ENCODE measurements at regions not wholly inside any gene's neighbourhood (a gene's known extent, or its start where the extent isn't known, plus 50 kb on each side); places are given as distances from the start of the nearest gene placed in this dataset.

- POLR2A ChIA-PET: no interaction called here
- TF ChIP-seq GLIS1 (tag by site-specific recombination; IDR thresholded peaks at IDR 0.05): peak; percentile 76
- TF ChIP-seq ZIC2 (tag by site-specific recombination; IDR thresholded peaks at IDR 0.05): peak; percentile 20; the same call in 1 of the 2 replicates
- TF ChIP-seq SCRT2 (tag by site-specific recombination; IDR thresholded peaks at IDR 0.05): peak; percentile 71
- TF ChIP-seq SETDB1 (IDR thresholded peaks at IDR 0.05; ENCODE audit: insufficient read length, low read length): no peak
- no peak for TF ChIP-seq ZNF324 (tag by site-specific recombination; IDR thresholded peaks at IDR 0.05)
- Histone ChIP-seq H3K9me3 (ENCODE audit: control insufficient read depth, insufficient read depth, low read depth, low read length) (no peaks in the 10 kb centered on the region), H3K27ac (ENCODE audit: extremely low read depth, low read depth, low read length) (no peak overlapping the region), H3K4me3 (ENCODE audit: low read depth, low read length) (no peak overlapping the region), H3K36me3 (ENCODE audit: control insufficient read depth in 2 of 2, insufficient read depth in 1 of 2, low read length in 2 of 2) (no peaks in the 10 kb centered on the region), H3K4me1 (ENCODE audit: control insufficient read depth, insufficient read depth, low read length) (no peaks in the 10 kb centered on the region)
- CTCF ChIA-PET: no interaction called here
These were observed 194.2 kb upstream of the HDAC4 start for GRCh38 chr2:239594772-239595608.

- Histone ChIP-seq H3K36me3 (ENCODE audit: control insufficient read depth in 2 of 2, insufficient read depth in 1 of 2, low read length in 2 of 2) (no peaks in the 10 kb centered on the region), H3K4me1 (ENCODE audit: control insufficient read depth, insufficient read depth, low read length) (no peaks in the 10 kb centered on the region), H3K9me3 (ENCODE audit: control insufficient read depth, insufficient read depth, low read depth, low read length) (no peaks in the 10 kb centered on the region), H3K4me3 (ENCODE audit: low read depth, low read length) (no peak overlapping the region), H3K27ac (ENCODE audit: extremely low read depth, low read depth, low read length) (no peak overlapping the region)
- CTCF ChIA-PET: no interaction called here
- POLR2A ChIA-PET: no interaction called here
- no peak for TF ChIP-seq ZNF423 (tag by site-specific recombination; IDR thresholded peaks at IDR 0.05)
- peak; percentile 37; the same call in 1 of the 2 replicates for TF ChIP-seq ZIC2 (tag by site-specific recombination; IDR thresholded peaks at IDR 0.05)
These were observed 193.4 kb upstream of the HDAC4 start for GRCh38 chr2:239594019-239594771.

GRCh38 chr2:239593455-239593854 lies 192.6 kb upstream of the HDAC4 start:
- CTCF ChIA-PET: no interaction called here
- H3K4me3 ChIP-seq (ENCODE audit: low read depth, low read length): no peak overlapping the region
- H3K4me1 ChIP-seq (ENCODE audit: control insufficient read depth, insufficient read depth, low read length): no peaks in the 10 kb centered on the region
- H3K27ac ChIP-seq (ENCODE audit: extremely low read depth, low read depth, low read length): no peak overlapping the region
- no peaks in the 10 kb centered on the region for H3K9me3 ChIP-seq (ENCODE audit: control insufficient read depth, insufficient read depth, low read depth, low read length)
- POLR2A ChIA-PET: no interaction called here
- no peaks in the 10 kb centered on the region for H3K36me3 ChIP-seq (ENCODE audit: control insufficient read depth in 2 of 2, insufficient read depth in 1 of 2, low read length in 2 of 2)
- TF ChIP-seq ZNF792 (tag by site-specific recombination; IDR thresholded peaks at IDR 0.05) (no peak), MYNN (tag by site-specific recombination; IDR thresholded peaks at IDR 0.05; ENCODE audit: borderline replicate concordance) (no peak), MZF1 (tag by site-specific recombination; IDR thresholded peaks at IDR 0.05; ENCODE audit: borderline replicate concordance) (no peak), ZNF132 (tag by site-specific recombination; IDR thresholded peaks at IDR 0.05; ENCODE audit: borderline replicate concordance) (no peak), KLF1 (tag by site-specific recombination; IDR thresholded peaks at IDR 0.05) (no peak), ZBTB20 (tag by site-specific recombination; IDR thresholded peaks at IDR 0.05) (no peak), ZBTB1 (tag by site-specific recombination; IDR thresholded peaks at IDR 0.05) (no peak), SP3 (tag by site-specific recombination; IDR thresholded peaks at IDR 0.05) (no peak), ZNF24 (tag by site-specific recombination; IDR thresholded peaks at IDR 0.05) (no peak), ZBTB44 (tag by site-specific recombination; IDR thresholded peaks at IDR 0.05) (no peak), WT1 (tag by site-specific recombination; IDR thresholded peaks at IDR 0.05) (no peak), ZNF148 (tag by site-specific recombination; IDR thresholded peaks at IDR 0.05; ENCODE audit: borderline replicate concordance) (no peak), ZNF394 (tag by site-specific recombination; IDR thresholded peaks at IDR 0.05; ENCODE audit: borderline replicate concordance) (no peak), ZNF280D (tag by site-specific recombination; IDR thresholded peaks at IDR 0.05) (no peak), ZEB2 (tag by site-specific recombination; IDR thresholded peaks at IDR 0.05) (no peak)

Measured in HEK293 (cell line).